H1 (cell line): ENCODE measurements at regions not wholly inside any gene's neighbourhood (a gene's known extent, or its start where the extent isn't known, plus 50 kb on each side); places are given as distances from the start of the nearest gene placed in this dataset.

ENCODE experiments used
- CTCF ChIA-PET: fragments of 300-600 bp; sonication (Branson Sonifier 250); formaldehyde crosslinking; loops from one replicate; lab custom pipeline; 2021; ENCODE audit not compliant: partially characterized antibody; lab: Charles Lee
- POLR2A ChIA-PET: fragments of 300-600 bp; sonication (Branson Sonifier 250); formaldehyde crosslinking; loops from one replicate; lab custom pipeline; 2021; ENCODE audit warnings: inconsistent platforms; ENCODE audit not compliant: partially characterized antibody; lab: Charles Lee
- DNase-seq, 2 experiments: peaks; one replicate each; pipeline versions ENCODE4 v3.0.0 to v3.0.0-alpha.2; 2010 to 2022; ENCODE audit warnings: low spot score in 2 of 2, low read depth in 1 of 2, mixed read lengths in 1 of 2
- FAIRE-seq: peaks from 2 replicates; lab custom pipeline; 2011; peaks lifted over from hg19 to GRCh38; lab: Jason Lieb, UNC
- H2AFZ ChIP-seq: 2 replicates; pipeline ENCODE4 v1.8.1; 2012; ENCODE audit warnings: low read length, inconsistent platforms
- H2AK5ac ChIP-seq: 2 replicates; pipeline ENCODE4 v1.6.1; 2013; ENCODE audit warnings: low read depth, low read length
- H2BK120ac ChIP-seq: replicated peaks from 2 replicates; pipeline ENCODE3; 2013; ENCODE audit warnings: low read depth, low read length, inconsistent platforms
- H2BK12ac ChIP-seq: 2 replicates; pipeline ENCODE4 v1.6.1; 2013; ENCODE audit warnings: low read depth, low read length
- H2BK15ac ChIP-seq: 2 replicates; pipeline ENCODE4 v1.6.1; 2013; ENCODE audit warnings: low read length
- H2BK20ac ChIP-seq: 2 replicates; pipeline ENCODE4 v1.6.1; 2013; ENCODE audit warnings: low read length
- H2BK5ac ChIP-seq: 2 replicates; pipeline ENCODE4 v1.6.1; 2013; ENCODE audit warnings: low read depth, low read length
- H3K14ac ChIP-seq: 2 replicates; pipeline ENCODE4 v1.6.1; 2013; ENCODE audit warnings: inconsistent platforms; ENCODE audit not compliant: insufficient read length
- H3K18ac ChIP-seq: 2 replicates; pipeline ENCODE4 v1.6.1; 2013; ENCODE audit warnings: low read length; ENCODE audit errors: extremely low read depth
- H3K23ac ChIP-seq: 2 replicates; pipeline ENCODE4 v1.6.1; 2013; ENCODE audit warnings: inconsistent platforms; ENCODE audit not compliant: insufficient read length
- H3K23me2 ChIP-seq: 2 replicates; pipeline ENCODE4 v1.6.1; 2013; ENCODE audit warnings: low read depth, low read length
- H3K27ac ChIP-seq: 2 replicates; pipeline ENCODE4 v1.6.1; 2011; ENCODE audit warnings: low read depth, low read length, inconsistent platforms
- H3K27me3 ChIP-seq, 4 experiments: replicated peaks in 1 of 4; 1 replicate in 1 of 4; 2 replicates in 3 of 4; pipeline versions ENCODE4 v1.6.1 to v1.8.1; 2011 to 2013; ENCODE audit warnings: low read length in 3 of 4, mild to moderate bottlenecking in 3 of 4, inconsistent platforms in 2 of 4, mixed read lengths in 2 of 4, moderate library complexity in 1 of 4; ENCODE audit not compliant: control insufficient read depth in 3 of 4, insufficient read depth in 3 of 4; ENCODE audit errors: extremely low read depth in 1 of 4
- H3K36me3 ChIP-seq, 4 experiments: 2 replicates each; pipeline versions ENCODE4 v1.6.1 to v1.8.1; 2011 to 2013; ENCODE audit warnings: mild to moderate bottlenecking in 4 of 4, low read length in 3 of 4, moderate library complexity in 2 of 4, control low read depth in 1 of 4, inconsistent platforms in 1 of 4; ENCODE audit not compliant: insufficient read depth in 4 of 4, control insufficient read depth in 2 of 4
- H3K4ac ChIP-seq: replicated peaks from 2 replicates; pipeline ENCODE3; 2013; ENCODE audit warnings: low read length, low read depth, mixed read lengths, inconsistent platforms; ENCODE audit not compliant: insufficient read length
- H3K4me1 ChIP-seq, 4 experiments: replicated peaks in 1 of 4; 1 replicate in 1 of 4; 2 replicates in 3 of 4; pipeline versions ENCODE4 v1.6.1 to v1.8.1; 2011 to 2013; ENCODE audit warnings: low read length in 3 of 4, inconsistent platforms in 2 of 4, mixed read lengths in 1 of 4; ENCODE audit not compliant: insufficient read depth in 4 of 4, control insufficient read depth in 3 of 4
- H3K4me2 ChIP-seq, 2 experiments: 2 replicates each; pipeline versions ENCODE4 v1.6.1 to v1.8.1; 2011 to 2013; ENCODE audit warnings: low read depth in 2 of 2, low read length in 2 of 2, control low read depth in 1 of 2, inconsistent platforms in 1 of 2, mild to moderate bottlenecking in 1 of 2; ENCODE audit not compliant: insufficient read depth in 1 of 2
- H3K4me3 ChIP-seq, 4 experiments: fragments of 200-600, 300-600 bp in 1 of 4; sonication (generic), shearing (Covaris generic), sonication (Bioruptor Twin) in 1 of 4; 2 replicates each; pipeline versions ENCODE4 v1.5.1 to v1.8.1; 2011 to 2016; ENCODE audit warnings: low read length in 4 of 4, low read depth in 3 of 4, control low read depth in 2 of 4, inconsistent platforms in 2 of 4, mild to moderate bottlenecking in 2 of 4, mixed read lengths in 1 of 4, moderate library complexity in 1 of 4; ENCODE audit not compliant: insufficient read depth in 2 of 4; ENCODE audit errors: extremely low read depth in 1 of 4
- H3K56ac ChIP-seq: replicated peaks from 2 replicates; pipeline ENCODE3; 2013; ENCODE audit warnings: low read depth, mild to moderate bottlenecking, mixed read lengths, low read length, inconsistent platforms; ENCODE audit not compliant: insufficient read length
- H3K79me1 ChIP-seq: 2 replicates; pipeline ENCODE4 v1.6.1; 2013; ENCODE audit warnings: low read depth, low read length, control low read depth
- H3K79me2 ChIP-seq, 2 experiments: 2 replicates each; pipeline versions ENCODE4 v1.6.1 to v1.8.1; 2012 to 2013; ENCODE audit warnings: low read length in 2 of 2, mild to moderate bottlenecking in 2 of 2, inconsistent platforms in 1 of 2; ENCODE audit not compliant: insufficient read depth in 2 of 2, control insufficient read depth in 1 of 2
- H3K9ac ChIP-seq, 4 experiments: replicated peaks in 1 of 4; 1 replicate in 1 of 4; 2 replicates in 3 of 4; pipeline versions ENCODE4 v1.6.1 to v1.8.1; 2011 to 2013; ENCODE audit warnings: low read depth in 3 of 4, low read length in 3 of 4, control low read depth in 2 of 4, mild to moderate bottlenecking in 2 of 4, moderate library complexity in 2 of 4, inconsistent platforms in 1 of 4; ENCODE audit errors: extremely low read depth in 1 of 4
- H3K9me3 ChIP-seq, 2 experiments: 2 replicates each; pipeline versions ENCODE4 v1.6.1 to v1.8.1; 2012 to 2013; ENCODE audit warnings: mild to moderate bottlenecking in 2 of 2, moderate library complexity in 2 of 2, control low read depth in 1 of 2, inconsistent platforms in 1 of 2, low read depth in 1 of 2, low read length in 1 of 2, mixed read lengths in 1 of 2; ENCODE audit not compliant: insufficient read depth in 2 of 2
- H4K20me1 ChIP-seq, 2 experiments: replicated peaks in 1 of 2; 2 replicates each; pipeline versions ENCODE3 to v1.8.1; 2011 to 2013; ENCODE audit warnings: inconsistent platforms in 2 of 2, low read length in 2 of 2, mild to moderate bottlenecking in 1 of 2; ENCODE audit not compliant: insufficient read depth in 2 of 2, control insufficient read depth in 1 of 2
- H4K5ac ChIP-seq: 2 replicates; pipeline ENCODE4 v1.6.1; 2013; ENCODE audit warnings: low read length, low read depth, mixed read lengths, inconsistent platforms; ENCODE audit not compliant: insufficient read length
- H4K8ac ChIP-seq: 2 replicates; pipeline ENCODE4 v1.8.0; 2013; ENCODE audit warnings: mild to moderate bottlenecking, moderate library complexity, low read length, inconsistent platforms; ENCODE audit not compliant: insufficient read depth; ENCODE audit errors: extremely low read depth
- H4K91ac ChIP-seq: replicated peaks from 2 replicates; pipeline ENCODE3; 2013; ENCODE audit warnings: low read length, mixed read lengths, inconsistent platforms; ENCODE audit not compliant: insufficient read length
- ATF2 ChIP-seq: IDR thresholded peaks from 2 replicates; pipeline ENCODE4 v1.6.1; 2012; ENCODE audit warnings: low read length, inconsistent platforms
- CHD2 ChIP-seq: IDR thresholded peaks from 2 replicates; pipeline ENCODE4 v1.6.1; 2012; ENCODE audit warnings: low read length, improper control_type of control experiment
- CREB1 ChIP-seq: IDR thresholded peaks from 2 replicates; pipeline ENCODE4 v1.6.1; 2012; ENCODE audit warnings: inconsistent platforms
- CTCF ChIP-seq, 3 experiments: IDR thresholded peaks; 1 replicate in 2 of 3; 2 replicates in 1 of 3; pipeline versions ENCODE4 v1.5.1 to v1.6.1; 2011; ENCODE audit warnings: low read length in 3 of 3, mild to moderate bottlenecking in 3 of 3, inconsistent platforms in 2 of 3, low read depth in 1 of 3, moderate library complexity in 1 of 3; ENCODE audit not compliant: insufficient read depth in 1 of 3; ENCODE audit errors: control extremely low read depth in 1 of 3
- HDAC2 ChIP-seq, 2 experiments: fragments of 300-600 bp in 1 of 2; sonication (generic) in 1 of 2; IDR thresholded peaks; 2 replicates each; pipeline ENCODE4 v1.6.1; 2011 to 2012; ENCODE audit warnings: low read depth in 2 of 2, low read length in 2 of 2, mild to moderate bottlenecking in 2 of 2, moderate library complexity in 2 of 2, borderline replicate concordance in 1 of 2, inconsistent platforms in 1 of 2
- JUND ChIP-seq: IDR thresholded peaks from 2 replicates; pipeline ENCODE4 v1.6.1; 2011; ENCODE audit warnings: mild to moderate bottlenecking, improper control_type of control experiment, low read length
- MAX ChIP-seq: IDR thresholded peaks from 2 replicates; pipeline ENCODE4 v1.6.1; 2012; ENCODE audit warnings: inconsistent platforms
- RXRA ChIP-seq: IDR thresholded peaks from 2 replicates; pipeline ENCODE4 v1.6.1; 2011; ENCODE audit warnings: low read depth, mild to moderate bottlenecking, low read length, moderate library complexity; ENCODE audit not compliant: insufficient read depth
- SP4 ChIP-seq: IDR thresholded peaks from 2 replicates; pipeline ENCODE4 v1.6.1; 2012; ENCODE audit warnings: low read length, inconsistent platforms
- SUZ12 ChIP-seq: fragments of 200-600 bp; sonication (generic); IDR thresholded peaks from 2 replicates; pipeline ENCODE4 v1.6.1; 2012; ENCODE audit warnings: mild to moderate bottlenecking, inconsistent platforms, low read length, moderate library complexity, mixed read lengths
- TCF12 ChIP-seq: IDR thresholded peaks from 2 replicates; pipeline ENCODE4 v1.6.1; 2011; ENCODE audit warnings: low read depth, mild to moderate bottlenecking, low read length
- WGBS, 2 experiments: shearing (Covaris generic) in 1 of 2; methylation state at CpG; one replicate each; pipeline versions ENCODE4 v1.1.6 to v1.1.7; 2013 to 2015; ENCODE audit warnings: low lambda C conversion rate in 2 of 2, mixed read lengths in 2 of 2, inconsistent platforms in 1 of 2, low coverage in 1 of 2, missing lambda C conversion rate in 1 of 2; ENCODE audit not compliant: insufficient replicate concordance in 2 of 2, insufficient coverage in 1 of 2, insufficient read length in 1 of 2; ENCODE audit errors: extremely low coverage in 1 of 2, missing lambda C conversion rate in 1 of 2; 5-methylcytosine and 5-hydroxymethylcytosine counted together

GRCh38 chr20:48215536-48215935, 430.3 kb upstream of the SULF2 start:
- Histone ChIP-seq H2BK120ac (no peak overlapping the region), H2BK5ac (no peak overlapping the region; the same call in 1 of the 2 replicates), H3K14ac (no peak overlapping the region), H3K4me3 (no peak overlapping the region), H3K23me2 (no peaks in the 10 kb centered on the region), H4K8ac (no peak overlapping the region), H3K27ac (no peak overlapping the region), H3K23ac (no peak overlapping the region), H2BK20ac (no peak overlapping the region), H2BK12ac (no peak overlapping the region), H3K79me2 (no peaks in the 10 kb centered on the region), H4K20me1 (no peaks in the 10 kb centered on the region), H2AK5ac (no peak overlapping the region), H3K9ac (no peak overlapping the region), H2BK15ac (no peak overlapping the region), H3K79me1 (no peaks in the 10 kb centered on the region), H3K36me3 (no peaks in the 10 kb centered on the region), H3K4me1 (peaks cover 0 to 2% (median 0%) of the 10 kb centered on the region in 4 experiments; a peak in 2 of 7 replicates), H3K56ac (no peak overlapping the region), H2AFZ (no peak overlapping the region), H3K27me3 (no peaks in the 10 kb centered on the region), H3K9me3 (no peaks in the 10 kb centered on the region), H4K5ac (no peak overlapping the region), H3K4ac (no peak overlapping the region), H3K4me2 (no peak overlapping the region), H3K18ac (no peak overlapping the region), H4K91ac (no peak overlapping the region)
- POLR2A ChIA-PET = no interaction called here
- CTCF ChIA-PET = no interaction called here
- DNase-seq = no peak
- WGBS, 2 experiments = 86% methylated on average over 8 of the region's 8 CpGs; no CpG with 5 or more reads in 1 of the 2 experiments
- no peak for FAIRE-seq
- TF ChIP-seq CTCF (IDR thresholded peaks at IDR 0.05; ENCODE audit: control extremely low read depth in 1 of 3, insufficient read depth in 1 of 3, low read depth in 1 of 3, low read length in 3 of 3) (no peak), SP4 (no peak), SUZ12 (no peak), HDAC2 (IDR thresholded peaks at IDR 0.05; ENCODE audit: borderline replicate concordance in 1 of 2, low read depth in 2 of 2, low read length in 2 of 2) (no peak), ATF2 (no peak), TCF12 (no peak), JUND (no peak), MAX (no peak), CREB1 (no peak), RXRA (no peak), CHD2 (no peak)
